ENCODE measurements at regions not wholly inside any gene's neighbourhood (a gene's known extent, or its start where the extent isn't known, plus 50 kb on each side); places are given as distances from the start of the nearest gene placed in this dataset.

DNA sequence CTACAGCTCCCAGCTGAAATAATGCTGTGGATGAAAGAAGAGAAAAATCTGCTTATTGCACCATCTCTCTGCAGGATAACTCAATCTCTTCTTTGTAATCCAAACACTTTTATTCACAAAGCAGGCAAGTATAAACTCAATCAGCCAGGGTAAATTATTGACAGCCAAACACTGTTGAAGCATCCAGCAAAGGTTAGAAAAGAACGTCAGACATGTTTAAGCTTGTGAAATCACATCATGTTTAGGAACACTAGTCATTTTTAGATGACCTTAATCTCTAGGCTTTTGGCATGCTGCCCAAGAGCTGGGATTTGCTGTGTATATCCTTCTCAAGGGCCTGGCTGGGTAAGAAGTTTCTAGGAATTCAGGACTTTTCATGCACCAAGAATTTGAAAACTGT is 1148.1 kb upstream of the FANCL start:
- no peak for ATAC-seq
- TF ChIP-seq ISL1 (CRISPR knock-in tag; IDR thresholded peaks at IDR 0.05) (no peak), RARB (CRISPR knock-in tag; IDR thresholded peaks at IDR 0.05) (no peak), TCF4 (CRISPR knock-in tag; IDR thresholded peaks at IDR 0.05; ENCODE audit: borderline replicate concordance) (no peak), ZFP3 (CRISPR knock-in tag; IDR thresholded peaks at IDR 0.05) (no peak), ARNTL (CRISPR knock-in tag; IDR thresholded peaks at IDR 0.05; ENCODE audit: borderline replicate concordance, low read depth) (no peak), ZFP30 (CRISPR knock-in tag; IDR thresholded peaks at IDR 0.05) (no peak), ESRRG (CRISPR knock-in tag; IDR thresholded peaks at IDR 0.05) (no peak), ZNF565 (CRISPR knock-in tag; conservative IDR thresholded peaks at IDR 0.05; ENCODE audit: low read depth) (no peak), ZC3H10 (CRISPR knock-in tag; IDR thresholded peaks at IDR 0.05) (no peak), OSR1 (CRISPR knock-in tag; IDR thresholded peaks at IDR 0.05) (no peak), SNAI2 (CRISPR knock-in tag; IDR thresholded peaks at IDR 0.05) (no peak), TOX (CRISPR knock-in tag; IDR thresholded peaks at IDR 0.05; ENCODE audit: borderline replicate concordance) (no peak), ZNF8 (CRISPR knock-in tag; IDR thresholded peaks at IDR 0.05) (no peak), CREB5 (CRISPR knock-in tag; IDR thresholded peaks at IDR 0.05; ENCODE audit: low read depth) (no peak), ZNF70 (CRISPR knock-in tag; IDR thresholded peaks at IDR 0.05) (no peak)
- TF ChIP-seq, protein P1, sequence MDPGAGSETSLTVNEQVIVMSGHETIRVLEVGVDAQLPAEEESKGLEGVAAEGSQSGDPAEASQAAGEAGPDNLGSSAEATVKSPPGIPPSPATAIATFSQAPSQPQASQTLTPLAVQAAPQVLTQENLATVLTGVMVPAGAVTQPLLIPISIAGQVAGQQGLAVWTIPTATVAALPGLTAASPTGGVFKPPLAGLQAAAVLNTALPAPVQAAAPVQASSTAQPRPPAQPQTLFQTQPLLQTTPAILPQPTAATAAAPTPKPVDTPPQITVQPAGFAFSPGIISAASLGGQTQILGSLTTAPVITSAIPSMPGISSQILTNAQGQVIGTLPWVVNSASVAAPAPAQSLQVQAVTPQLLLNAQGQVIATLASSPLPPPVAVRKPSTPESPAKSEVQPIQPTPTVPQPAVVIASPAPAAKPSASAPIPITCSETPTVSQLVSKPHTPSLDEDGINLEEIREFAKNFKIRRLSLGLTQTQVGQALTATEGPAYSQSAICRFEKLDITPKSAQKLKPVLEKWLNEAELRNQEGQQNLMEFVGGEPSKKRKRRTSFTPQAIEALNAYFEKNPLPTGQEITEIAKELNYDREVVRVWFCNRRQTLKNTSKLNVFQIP (CRISPR knock-in tag; IDR thresholded peaks at IDR 0.05; ENCODE audit: borderline replicate concordance, low read depth), result no peak

DNA sequence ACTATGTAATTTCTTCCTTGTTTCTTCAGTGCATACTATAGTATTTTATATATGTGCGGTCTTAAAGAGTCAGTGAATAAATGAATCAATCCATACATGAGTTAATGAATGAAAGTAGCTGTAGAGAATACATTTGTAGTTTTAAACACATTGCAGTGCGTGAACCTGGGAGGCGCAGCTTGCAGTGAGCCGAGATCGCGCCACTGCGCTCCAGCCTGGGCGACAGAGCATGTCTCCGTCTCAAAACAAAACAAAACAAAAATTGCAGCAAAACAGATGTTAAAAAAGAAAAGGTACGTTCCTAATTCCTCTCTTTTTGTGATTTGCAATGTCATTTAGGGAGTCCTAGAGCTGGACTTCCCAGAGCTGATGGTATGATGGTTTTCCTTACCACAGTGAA is 1144.8 kb upstream of the FANCL start:
- no peak for ATAC-seq
- TF ChIP-seq, protein P1 (CRISPR knock-in tag; IDR thresholded peaks at IDR 0.05; ENCODE audit: borderline replicate concordance, low read depth), result no peak
- TF ChIP-seq CSDC2 (CRISPR knock-in tag; IDR thresholded peaks at IDR 0.05) (no peak), OSR1 (CRISPR knock-in tag; IDR thresholded peaks at IDR 0.05) (no peak)

- no peak for ATAC-seq
- TF ChIP-seq, protein P1 (CRISPR knock-in tag; IDR thresholded peaks at IDR 0.05; ENCODE audit: borderline replicate concordance, low read depth), result no peak
- TF ChIP-seq ZNF8 (CRISPR knock-in tag; IDR thresholded peaks at IDR 0.05) (no peak), TCF4 (CRISPR knock-in tag; IDR thresholded peaks at IDR 0.05; ENCODE audit: borderline replicate concordance) (no peak), ESRRG (CRISPR knock-in tag; IDR thresholded peaks at IDR 0.05) (no peak), ZC3H10 (CRISPR knock-in tag; IDR thresholded peaks at IDR 0.05) (no peak), TOX (CRISPR knock-in tag; IDR thresholded peaks at IDR 0.05; ENCODE audit: borderline replicate concordance) (no peak), CREB5 (CRISPR knock-in tag; IDR thresholded peaks at IDR 0.05; ENCODE audit: low read depth) (no peak), PPARA (CRISPR knock-in tag; IDR thresholded peaks at IDR 0.05; ENCODE audit: borderline replicate concordance) (no peak), PATZ1 (CRISPR knock-in tag; IDR thresholded peaks at IDR 0.05; ENCODE audit: borderline replicate concordance) (no peak), ISL1 (CRISPR knock-in tag; IDR thresholded peaks at IDR 0.05) (no peak), ARNTL (CRISPR knock-in tag; IDR thresholded peaks at IDR 0.05; ENCODE audit: borderline replicate concordance, low read depth) (no peak), OSR1 (CRISPR knock-in tag; IDR thresholded peaks at IDR 0.05) (no peak), SNAI2 (CRISPR knock-in tag; IDR thresholded peaks at IDR 0.05) (no peak), ZNF70 (CRISPR knock-in tag; IDR thresholded peaks at IDR 0.05) (no peak)
Observed at GRCh38 chr2:59383473-59383872, 1142.3 kb upstream of the FANCL start.
